A549 (cell line): ENCODE measurements at regions not wholly inside any gene's neighbourhood (a gene's known extent, or its start where the extent isn't known, plus 50 kb on each side); places are given as distances from the start of the nearest gene placed in this dataset.

Experiments used
- EP300 ChIP-seq, 2 experiments: fragments of >200 bp; sonication (Bioruptor Twin); formaldehyde crosslinking; IDR thresholded peaks; 2 replicates in 1 of 2; 3 replicates in 1 of 2; pipeline ENCODE4 v1.6.1; 2016 to 2017
- PHF8 ChIP-seq: fragments of 200-600 bp; sonication (generic); IDR thresholded peaks from 2 replicates; pipeline ENCODE4 v1.6.1; 2016; ENCODE audit warnings: low read depth, mild to moderate bottlenecking, antibody characterized with exemption, moderate library complexity, borderline replicate concordance
- POLR2A ChIP-seq: IDR thresholded peaks from 2 replicates; pipeline ENCODE4 v1.6.1; 2012; ENCODE audit warnings: mild to moderate bottlenecking, low read length
- TF ChIP-seq, protein P1 (sequence below): fragments of >200 bp; sonication (Bioruptor Twin); formaldehyde crosslinking; IDR thresholded peaks from 3 replicates; pipeline ENCODE4 v1.5.1; 2016
- TF ChIP-seq, protein P2 (sequence below): IDR thresholded peaks from 2 replicates; pipeline ENCODE4 v1.6.1; 2012

DNA sequence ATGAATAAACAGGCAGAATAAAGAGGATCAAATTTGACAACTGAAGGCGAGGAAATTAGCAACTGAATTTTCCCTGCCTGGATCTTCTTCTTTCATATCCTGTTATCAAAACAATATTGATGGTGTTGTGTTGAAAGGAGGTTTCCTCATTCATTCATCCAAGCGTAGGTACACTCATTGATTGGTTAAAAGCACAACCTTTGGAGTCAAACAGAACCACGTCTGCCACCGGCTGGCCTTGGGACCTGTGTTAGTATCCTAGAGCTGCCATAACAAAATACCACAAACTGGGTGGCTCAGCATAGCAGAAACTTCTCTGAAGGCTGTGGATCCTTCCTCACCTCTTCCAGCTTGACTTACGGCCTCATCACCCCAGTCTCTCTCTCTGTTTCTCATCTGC is 268.6 kb upstream of the PWP1 start:
- TF ChIP-seq, protein P1, sequence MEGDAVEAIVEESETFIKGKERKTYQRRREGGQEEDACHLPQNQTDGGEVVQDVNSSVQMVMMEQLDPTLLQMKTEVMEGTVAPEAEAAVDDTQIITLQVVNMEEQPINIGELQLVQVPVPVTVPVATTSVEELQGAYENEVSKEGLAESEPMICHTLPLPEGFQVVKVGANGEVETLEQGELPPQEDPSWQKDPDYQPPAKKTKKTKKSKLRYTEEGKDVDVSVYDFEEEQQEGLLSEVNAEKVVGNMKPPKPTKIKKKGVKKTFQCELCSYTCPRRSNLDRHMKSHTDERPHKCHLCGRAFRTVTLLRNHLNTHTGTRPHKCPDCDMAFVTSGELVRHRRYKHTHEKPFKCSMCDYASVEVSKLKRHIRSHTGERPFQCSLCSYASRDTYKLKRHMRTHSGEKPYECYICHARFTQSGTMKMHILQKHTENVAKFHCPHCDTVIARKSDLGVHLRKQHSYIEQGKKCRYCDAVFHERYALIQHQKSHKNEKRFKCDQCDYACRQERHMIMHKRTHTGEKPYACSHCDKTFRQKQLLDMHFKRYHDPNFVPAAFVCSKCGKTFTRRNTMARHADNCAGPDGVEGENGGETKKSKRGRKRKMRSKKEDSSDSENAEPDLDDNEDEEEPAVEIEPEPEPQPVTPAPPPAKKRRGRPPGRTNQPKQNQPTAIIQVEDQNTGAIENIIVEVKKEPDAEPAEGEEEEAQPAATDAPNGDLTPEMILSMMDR: no peak
- TF ChIP-seq PHF8: no peak
- no peak for TF ChIP-seq POLR2A
- TF ChIP-seq EP300 (IDR thresholded peaks at IDR 0.05): no peak
- TF ChIP-seq, protein P2, sequence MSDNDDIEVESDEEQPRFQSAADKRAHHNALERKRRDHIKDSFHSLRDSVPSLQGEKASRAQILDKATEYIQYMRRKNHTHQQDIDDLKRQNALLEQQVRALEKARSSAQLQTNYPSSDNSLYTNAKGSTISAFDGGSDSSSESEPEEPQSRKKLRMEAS: no peak
